Pons (tissue), 1 donor: ENCODE measurements at regions not wholly inside any gene's neighbourhood (a gene's known extent, or its start where the extent isn't known, plus 50 kb on each side); places are given as distances from the start of the nearest gene placed in this dataset.
A peak's percentile ranks its signal among the peaks of the same experiment; 100 is the strongest.

Experiments
- DNase-seq: peaks from one replicate; pipeline ENCODE4 v3.0.0-alpha.2; 2016; ENCODE audit warnings: low spot score

DNA sequence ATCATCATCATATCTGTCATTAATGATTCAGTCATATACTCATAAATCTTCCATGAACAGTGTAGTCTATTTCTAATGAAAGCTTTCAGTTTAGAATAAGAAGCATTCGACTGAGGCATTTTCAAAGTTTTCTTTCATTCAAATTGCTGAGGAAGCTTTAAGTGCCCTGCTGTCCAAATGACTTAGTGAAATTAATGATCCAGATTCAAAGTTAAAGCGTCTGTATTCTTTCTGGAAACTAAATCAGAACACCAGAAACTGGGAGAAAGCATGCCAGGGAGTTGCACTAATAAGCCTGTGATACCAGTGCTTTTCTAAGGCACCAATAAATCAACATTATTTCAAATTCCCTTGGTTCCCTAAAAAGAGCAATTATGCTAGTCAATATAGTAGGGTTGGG is 367.8 kb upstream of the ANO5 start:
- no peak for DNase-seq

DNA sequence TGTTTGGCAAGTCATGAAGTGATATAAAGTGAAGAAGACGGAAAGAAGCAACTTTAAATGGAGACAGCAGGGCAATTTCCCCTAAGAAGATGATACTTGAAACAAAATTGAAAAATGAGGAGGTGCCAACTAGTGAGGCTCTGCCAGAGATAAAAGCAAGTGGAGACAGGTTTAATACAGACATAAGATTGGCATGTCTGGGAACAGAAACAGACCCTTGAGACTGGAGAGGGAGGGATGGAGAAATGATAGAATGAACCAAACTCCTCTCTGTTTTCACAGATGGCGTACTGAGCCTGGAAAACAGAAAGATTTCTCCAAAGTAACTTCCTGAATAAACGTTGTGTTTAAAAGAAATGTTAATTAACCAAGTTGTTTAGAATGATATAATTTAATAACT is 354.5 kb upstream of the ANO5 start:
- no peak for DNase-seq

DNA sequence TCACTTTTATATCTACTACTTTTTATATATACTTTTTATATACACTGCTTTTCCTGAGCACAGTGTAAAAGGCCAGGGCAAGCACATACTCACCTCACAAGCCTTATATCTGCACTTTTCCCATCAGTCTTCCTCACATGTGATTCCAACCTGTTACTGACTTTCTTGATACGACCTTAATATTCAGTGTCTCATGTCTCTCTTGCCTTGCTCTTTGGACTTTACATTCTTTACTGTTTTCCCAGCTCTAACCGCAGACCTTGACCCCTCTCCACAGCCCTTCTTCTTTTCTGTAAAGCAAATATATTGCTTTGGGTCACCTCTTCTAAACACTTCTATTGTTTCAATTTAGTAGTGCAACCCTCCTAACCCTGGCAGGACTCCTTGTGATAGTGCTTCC is 353.1 kb upstream of the ANO5 start:
- no peak for DNase-seq

DNA sequence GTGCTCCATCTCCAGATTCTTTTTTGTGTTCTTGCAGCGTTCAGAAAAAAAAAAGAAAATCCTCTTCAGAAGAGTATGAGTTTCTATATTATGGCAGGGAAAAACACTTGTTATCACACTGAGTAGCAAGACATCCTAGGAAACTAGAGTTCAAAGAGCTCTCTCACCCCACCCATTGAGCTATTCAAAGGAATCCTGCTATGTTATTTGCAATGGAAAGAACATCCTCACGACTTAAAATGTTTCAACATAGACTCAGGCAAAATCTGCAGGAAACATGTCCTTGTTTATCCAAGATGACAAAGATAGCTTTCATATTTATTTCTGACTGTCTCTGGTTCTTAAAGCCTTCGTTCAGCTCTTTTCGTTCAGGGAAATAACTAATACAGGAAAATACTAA is 331.6 kb upstream of the ANO5 start:
- peak; percentile 25 for DNase-seq

DNA sequence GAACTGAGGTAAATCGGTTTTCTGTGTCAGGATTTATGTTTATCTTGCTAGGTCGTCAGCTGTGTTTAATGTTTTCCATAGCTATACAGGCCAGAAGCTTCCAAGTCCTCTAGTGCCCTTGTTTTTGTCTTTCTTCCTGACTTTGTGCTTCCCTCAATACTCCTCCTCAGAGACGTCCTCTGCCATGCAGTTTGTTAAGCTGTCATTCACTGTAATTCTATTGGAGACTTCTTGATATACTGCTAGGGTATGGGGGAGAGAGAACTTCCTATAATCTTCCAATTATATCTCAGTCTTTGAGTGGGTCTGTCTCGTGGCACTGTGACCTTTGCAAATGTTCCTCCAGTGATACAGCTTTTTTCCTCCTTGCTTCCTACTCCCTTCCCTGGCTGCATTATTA is 327.3 kb upstream of the ANO5 start:
- no peak for DNase-seq

DNA sequence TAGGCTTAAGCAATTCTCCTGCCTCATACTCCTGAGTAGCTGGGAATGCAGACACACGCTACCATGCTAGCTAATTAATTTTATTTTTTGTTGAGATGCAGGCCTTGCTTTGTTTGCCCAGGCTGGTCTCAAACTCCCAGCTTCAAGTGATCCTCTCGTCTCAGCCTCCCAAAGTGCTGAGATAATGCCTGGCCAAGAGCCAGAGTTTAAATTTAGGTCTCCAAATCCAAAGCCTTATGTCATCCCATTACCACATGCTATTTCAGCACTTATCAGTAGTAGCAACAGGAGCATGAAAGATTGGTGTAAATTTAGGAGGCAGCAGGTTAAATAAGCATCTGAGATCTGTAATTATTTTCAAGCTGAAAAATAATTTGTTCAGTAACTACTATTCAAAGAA is 326.1 kb upstream of the ANO5 start:
- no peak for DNase-seq

DNA sequence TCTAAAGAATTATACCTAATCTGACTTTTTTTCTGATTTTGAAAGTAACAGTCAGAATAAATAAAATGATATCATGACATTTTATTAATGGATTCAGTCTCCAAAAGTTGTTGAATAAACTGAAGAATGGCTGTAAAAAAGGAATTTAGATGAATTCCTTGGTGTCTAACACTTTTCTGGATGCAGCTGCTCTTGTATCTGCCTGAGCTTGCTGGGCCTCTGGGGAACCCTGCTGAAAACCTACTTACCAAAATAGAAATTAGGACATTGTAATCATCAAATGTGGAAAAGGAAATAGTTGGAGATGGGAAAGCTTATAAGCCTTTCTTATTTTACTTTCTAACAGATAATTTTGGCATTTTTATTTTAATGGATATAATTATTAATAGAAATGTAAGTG is 315.7 kb upstream of the ANO5 start:
- no peak for DNase-seq

DNA sequence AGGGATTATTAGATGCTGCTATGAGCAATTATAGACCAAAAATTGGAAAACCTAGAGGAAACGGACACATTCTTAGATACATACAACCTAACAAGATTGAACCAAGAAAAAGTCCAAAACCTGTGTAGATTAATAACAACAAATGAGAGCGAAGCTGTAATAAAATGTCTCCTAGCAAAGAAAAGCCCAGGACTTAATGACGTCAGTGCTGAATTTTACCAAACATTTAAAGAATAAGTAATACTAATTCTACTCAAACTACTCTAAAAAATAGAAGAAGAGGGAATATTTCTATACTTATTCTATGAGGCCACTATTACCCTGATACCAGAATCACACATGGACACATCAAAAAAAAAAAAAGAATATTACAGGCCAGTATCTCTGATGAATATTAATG is 309.5 kb upstream of the ANO5 start:
- no peak for DNase-seq

DNA sequence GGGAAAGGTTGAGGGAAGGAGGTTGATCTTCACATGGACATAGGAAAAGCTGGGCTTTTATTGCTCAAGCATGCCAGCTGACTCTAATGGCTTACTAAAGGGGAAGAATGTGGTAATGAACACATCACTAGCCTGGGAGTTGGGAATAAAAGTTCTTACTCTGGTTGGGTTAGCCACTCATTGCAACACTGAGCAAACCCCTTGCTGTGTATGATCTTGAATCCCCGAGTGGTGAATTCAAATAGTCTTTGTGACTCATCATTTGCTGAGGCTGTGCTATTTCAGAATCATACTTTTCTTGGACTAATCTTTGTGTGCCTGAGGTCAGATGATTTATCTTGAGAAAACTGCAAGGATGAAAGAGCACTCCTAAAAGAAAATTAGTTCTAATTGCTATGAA is 304.1 kb upstream of the ANO5 start:
- peak; percentile 24 for DNase-seq

DNA sequence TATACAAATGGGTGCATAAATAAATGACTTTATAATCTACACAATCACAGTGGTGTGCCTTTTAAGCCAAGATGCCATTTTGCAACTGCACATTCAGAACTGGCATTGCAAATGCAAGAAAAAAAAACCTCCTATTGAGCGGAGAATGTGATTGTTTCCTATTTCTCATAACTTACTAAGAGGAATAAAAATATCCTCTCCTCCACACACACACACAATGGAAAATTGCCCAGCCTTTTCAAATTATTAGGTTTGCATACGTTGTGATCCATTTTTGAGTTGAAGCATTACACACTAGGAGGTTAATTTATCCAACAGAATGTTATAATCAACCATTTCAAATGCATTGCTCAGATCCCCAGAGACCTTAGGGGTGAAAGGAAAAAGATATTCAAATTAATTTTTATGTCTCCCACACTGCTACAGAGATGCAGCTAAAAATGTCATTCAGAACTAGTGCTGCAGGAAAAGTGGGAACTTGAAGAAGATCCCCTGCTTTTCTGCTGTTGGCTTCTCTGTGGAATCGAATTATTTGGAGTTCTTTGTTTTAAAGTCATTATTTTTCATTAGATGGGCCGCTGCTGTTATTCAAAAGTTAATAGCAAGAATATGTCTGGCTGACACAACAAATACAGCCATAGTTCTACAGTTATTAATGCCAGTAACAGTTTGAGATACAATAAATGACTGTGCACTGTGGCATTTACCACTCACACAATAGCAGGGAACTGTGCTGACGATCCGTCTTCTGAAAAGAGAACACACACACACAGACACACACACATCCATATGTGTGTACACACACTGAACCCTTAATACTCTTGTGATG is 299.9 kb upstream of the ANO5 start:
- DNase-seq = no peak

DNA sequence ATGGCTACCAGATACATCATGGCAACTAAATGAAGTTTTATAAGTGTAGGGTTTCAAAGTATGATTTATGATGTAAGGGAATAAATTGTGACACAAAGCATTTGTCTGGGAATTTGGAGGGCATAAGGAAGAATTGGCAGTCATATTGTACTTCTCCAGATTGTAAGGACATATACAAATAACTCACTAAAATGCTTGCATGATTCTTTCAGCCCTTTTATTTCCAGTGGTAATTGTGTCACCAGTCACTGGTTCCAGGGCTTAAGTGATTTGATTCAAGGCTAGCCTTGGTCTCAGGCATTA is 299.4 kb upstream of the ANO5 start:
- DNase-seq = no peak

DNA sequence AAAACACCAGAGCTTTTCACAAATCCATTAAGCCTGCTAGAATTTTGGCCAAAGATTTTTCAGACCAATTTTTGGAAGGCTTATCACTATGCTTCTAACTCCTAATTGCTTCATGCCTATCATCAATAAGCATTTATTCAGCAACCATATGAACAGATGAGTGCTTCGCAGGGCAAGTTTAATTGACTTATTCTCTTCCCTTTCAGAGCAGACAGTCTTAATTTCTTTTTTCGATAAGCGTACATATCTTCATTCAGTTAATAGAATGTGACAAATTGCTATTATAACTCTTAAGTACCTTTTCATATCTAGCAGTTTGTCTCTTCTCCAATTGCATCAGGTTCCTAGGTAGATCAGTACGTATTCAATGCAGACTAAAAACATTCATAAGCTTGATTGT is 298.4 kb upstream of the ANO5 start:
- DNase-seq = no peak

DNA sequence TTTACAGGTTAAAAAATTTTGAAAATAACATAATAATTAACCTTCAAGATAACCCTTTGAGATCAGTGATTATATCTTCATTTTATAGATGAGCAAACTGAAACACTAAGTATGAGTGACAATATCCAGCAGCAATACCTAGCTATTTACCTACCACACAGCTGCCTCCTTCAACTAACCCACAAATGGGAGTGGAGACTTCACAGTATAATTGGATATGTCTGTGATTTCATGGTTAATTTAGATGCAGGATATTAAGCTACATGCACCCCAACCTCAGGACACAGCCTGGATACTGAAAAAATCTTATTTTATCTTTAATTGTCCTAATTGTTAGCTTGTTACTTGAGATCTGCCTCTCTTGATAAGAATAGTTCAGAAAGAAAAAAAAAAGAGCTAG is 297.2 kb upstream of the ANO5 start:
- DNase-seq = no peak

DNA sequence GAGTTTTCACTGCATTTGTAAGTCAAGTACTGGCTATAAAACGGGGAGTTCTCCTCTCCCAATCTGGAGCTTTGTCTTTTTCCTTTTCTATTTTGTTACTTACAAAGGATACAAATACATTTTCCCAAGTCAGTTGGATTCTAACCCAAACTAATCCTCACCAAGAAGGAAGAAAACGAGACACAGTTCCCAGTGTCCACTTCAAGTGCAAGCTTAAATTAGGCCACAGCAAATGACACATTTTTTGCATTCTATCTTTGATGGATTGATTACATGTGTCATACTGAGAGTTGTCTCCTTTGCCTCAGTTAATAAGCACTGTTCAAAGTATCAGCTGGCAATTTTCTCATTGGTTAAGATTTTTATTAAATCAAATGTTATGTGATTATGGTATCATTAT is 296.7 kb upstream of the ANO5 start:
- DNase-seq = no peak

DNA sequence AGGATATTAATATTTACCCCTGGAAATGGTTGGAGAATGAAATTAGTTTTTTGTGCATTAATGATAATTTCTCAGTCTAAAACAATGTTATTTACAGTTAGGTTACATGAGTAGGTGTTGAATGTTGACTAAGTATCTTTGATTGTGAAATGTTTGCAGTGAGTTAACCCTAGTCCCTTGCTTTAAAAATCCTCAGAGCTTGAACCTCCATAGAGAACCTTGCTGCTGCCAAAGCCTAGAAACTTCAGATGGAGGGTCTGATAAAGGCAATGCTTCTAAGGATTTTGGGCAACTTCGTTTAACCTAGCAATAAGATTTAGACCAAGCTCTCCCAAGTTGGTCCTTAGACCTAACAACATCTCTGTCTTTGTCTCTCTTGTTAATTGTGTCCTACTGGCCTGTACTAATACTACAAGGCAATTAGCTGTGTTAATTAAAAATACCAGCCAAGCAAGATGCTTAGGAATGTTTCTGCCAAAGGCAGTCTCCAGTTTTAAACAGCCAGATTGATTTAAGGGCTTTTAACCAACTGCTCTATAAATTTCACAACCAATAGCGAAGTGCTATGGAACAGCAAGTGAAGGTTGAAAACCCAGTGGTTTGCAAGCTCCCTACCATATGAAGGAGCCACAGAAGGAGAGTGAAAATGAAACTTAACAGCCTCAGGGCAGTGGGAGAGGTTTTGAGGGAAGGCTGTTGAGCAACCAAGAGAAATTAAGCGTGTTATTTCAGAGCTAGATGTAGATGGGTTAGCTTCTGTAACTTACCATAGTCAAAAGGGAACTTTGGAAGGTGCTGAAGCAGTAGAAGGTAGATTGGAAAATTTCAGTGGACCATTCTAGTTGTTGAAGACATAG is 295.9 kb upstream of the ANO5 start:
- DNase-seq = no peak

DNA sequence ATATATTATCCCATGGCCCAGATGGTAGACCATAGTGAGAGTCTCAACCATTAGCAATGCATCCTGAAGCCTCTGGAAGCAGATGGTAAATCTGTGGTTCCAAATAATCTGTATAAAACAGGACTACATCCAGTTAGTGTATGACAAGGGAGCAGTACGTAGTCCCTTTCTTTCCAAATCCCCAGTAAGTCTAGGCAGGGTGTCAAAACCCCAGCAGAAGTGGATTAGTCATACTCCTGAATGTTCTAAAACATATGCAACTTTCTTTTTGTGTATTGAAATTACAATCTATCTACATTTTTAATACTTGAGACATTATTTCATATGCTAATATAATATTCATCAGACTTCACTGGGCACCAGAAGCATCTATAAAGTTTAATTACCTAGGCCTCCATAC is 295.1 kb upstream of the ANO5 start:
- DNase-seq = no peak

DNA sequence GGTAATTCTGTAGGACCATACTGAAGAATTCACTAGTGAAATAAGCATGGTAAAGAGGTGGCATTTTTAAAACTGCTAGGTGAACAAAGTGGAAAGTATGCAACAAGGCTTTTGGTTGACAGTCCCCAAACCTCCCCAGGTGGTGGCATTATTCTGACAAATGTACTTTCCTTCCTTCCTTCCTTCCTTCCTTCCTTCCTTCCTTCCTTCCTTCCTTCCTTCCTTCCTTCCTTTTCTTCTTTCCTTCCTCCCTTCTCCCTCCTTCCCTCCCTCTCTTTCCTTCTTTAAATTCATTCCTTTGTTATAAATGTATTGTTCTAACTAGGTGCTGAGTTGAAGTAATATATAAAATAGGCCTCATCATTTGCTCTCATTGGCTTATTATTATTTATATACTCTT is 284.7 kb upstream of the ANO5 start:
- no peak for DNase-seq

DNA sequence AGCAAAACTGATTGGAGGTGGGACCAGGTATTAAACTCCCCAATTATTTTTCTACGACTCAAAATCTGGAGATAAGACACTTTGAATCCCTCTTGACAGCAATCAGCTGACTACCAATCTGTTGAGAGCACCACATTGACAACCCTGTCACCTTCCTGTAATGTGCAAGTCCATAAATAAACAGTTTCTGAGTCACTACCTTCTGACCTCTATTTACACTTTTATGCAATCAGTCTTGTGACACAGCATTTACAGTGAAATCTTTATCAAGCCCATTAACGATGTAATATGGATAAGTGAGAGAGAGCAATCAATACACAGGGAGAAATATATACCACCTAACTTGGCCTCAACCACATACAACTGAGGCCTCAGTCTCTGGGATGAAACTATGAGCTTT is 283.7 kb upstream of the ANO5 start:
- no peak for DNase-seq

DNA sequence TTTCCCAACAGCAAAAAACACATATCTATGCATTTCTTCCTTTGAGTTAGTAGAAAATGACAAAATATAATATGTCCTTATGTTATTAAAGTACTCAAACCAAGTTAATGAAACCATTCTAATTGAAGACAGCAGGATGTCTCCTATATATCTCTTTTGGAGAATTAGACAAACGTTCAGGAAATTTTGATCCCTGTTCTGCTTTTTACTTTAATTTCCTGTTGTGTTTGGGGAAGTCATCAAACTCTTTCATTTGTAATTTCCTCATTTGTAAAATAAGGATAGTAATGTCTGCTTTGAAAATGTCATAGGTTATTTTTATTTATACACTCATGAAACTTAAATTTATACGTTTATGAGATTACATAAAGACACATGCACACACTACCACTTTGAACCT is 281.8 kb upstream of the ANO5 start:
- DNase-seq = no peak

DNA sequence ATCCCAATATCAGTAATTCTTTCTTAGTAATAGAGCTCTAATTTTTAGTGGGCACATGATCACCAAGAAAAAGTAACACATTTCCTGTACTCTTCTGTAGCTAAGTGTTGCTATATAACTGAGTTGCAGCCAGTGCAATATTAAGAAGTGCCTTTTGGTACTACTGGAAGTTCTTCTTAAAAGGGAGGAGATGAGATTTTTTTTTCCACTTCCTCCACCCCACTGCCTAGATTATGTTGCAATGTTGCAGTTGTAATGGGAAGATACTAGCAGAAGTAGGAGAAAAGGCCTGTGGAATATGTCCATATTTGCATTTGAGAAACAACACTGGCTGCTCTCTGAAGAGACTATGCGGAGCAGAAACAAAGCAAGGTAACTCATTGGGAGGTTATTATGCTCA is 280.6 kb upstream of the ANO5 start:
- no peak for DNase-seq

DNA sequence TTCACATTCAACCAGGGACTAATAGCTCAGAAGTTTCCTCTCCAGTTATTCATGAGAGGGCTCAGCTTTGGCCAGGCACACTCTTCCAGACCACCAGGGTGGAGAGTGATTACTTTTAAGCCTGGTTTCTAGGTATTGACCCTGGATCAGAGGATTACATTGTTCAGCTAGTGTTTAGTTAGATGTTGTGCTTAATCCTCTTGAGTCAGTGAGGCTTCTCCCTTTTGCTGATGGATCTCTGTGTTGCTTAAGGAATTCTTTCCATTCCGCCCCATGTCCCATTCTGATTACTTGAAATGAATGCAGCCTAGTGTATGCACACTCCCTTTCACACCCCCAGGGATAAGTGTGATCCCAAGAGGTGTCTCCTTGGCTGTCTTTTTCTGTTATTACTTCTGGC is 271.7 kb upstream of the ANO5 start:
- DNase-seq = no peak

DNA sequence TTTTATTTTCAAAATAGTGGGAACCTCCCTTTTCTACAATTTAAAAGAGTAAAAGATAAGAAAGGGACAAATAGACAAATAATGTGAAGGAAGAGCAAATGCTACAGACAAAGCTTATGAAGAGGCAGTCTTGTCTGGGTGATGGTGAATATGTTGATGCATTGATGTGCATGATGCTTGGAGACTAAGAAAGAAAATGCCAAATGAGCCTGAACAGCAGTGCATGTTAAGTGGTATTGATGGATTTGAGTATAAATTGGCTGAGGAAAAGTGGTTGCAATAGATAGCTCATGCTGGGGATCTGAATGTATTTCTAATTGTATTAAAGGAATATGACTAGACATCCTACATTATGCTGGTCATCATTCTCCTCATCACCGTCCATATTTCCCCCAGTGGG is 268.6 kb upstream of the ANO5 start:
- no peak for DNase-seq

DNA sequence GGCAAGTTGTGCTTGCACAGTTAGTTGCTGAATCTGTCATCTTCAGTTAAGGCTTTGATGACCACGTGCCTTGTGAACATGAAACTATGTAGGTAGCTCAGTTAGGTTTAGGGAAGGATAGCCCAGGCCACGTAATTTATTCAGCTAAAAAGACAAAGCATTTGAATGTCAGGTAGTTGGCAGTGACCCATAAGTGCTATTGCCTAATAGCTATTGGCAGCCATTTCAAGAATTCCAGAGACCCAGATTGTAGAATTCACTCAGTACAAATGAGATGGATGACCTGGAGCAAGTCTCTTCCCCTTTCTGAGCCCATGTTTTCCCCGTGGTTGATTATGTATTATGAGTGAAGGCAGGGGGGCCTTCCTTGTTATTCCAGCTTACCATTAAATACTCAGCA is 265.3 kb upstream of the ANO5 start:
- no peak for DNase-seq

DNA sequence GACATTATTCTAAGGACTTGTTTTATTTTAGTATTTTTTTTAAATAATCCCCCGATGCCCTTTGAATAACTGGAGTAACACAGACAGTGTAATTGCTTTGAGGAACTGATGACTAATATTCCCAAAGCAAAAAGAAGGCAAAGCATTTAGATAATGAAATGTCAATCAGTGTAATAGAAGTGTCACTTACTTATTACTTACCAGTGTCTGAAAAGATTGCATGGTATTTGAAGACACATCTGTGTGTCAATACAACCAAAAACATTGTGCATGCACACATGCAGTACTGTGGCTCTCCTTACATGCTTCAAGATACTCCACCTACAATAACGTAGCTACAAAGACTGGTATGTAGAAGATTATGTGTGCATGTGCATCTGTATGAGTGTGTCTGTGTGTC is 264.0 kb upstream of the ANO5 start:
- no peak for DNase-seq
